SK-N-SH (cell line): ENCODE measurements at regions not wholly inside any gene's neighbourhood (a gene's known extent, or its start where the extent isn't known, plus 50 kb on each side); places are given as distances from the start of the nearest gene placed in this dataset.

Experiments used
- CTCF ChIA-PET: fragments of 300-600, 350-600 bp; formaldehyde crosslinking; extraction: SDS; loops from one replicate; lab custom pipeline; 2021; lab: Yijun Ruan, JAX
- POLR2A ChIA-PET: fragments of 350-600 bp; sonication (Branson Sonifier 250); formaldehyde crosslinking; extraction: SDS; loops from one replicate; lab custom pipeline; 2020; ENCODE audit warnings: antibody characterized with exemption, inconsistent platforms; lab: Yijun Ruan, JAX
- DNase-seq: peaks from one replicate; pipeline ENCODE4 v3.0.0; 2012
- H2AFZ ChIP-seq: fragments of 200-600 bp; sonication (generic); 2 replicates; pipeline ENCODE4 v1.8.1; 2016; ENCODE audit warnings: antibody characterized with exemption, mild to moderate bottlenecking, low read depth
- H3F3A ChIP-seq: fragments of 200-600 bp; sonication (generic); replicated peaks from 2 replicates; pipeline ENCODE3; 2016; ENCODE audit warnings: antibody characterized with exemption, mild to moderate bottlenecking; ENCODE audit not compliant: insufficient read depth
- H3K27ac ChIP-seq, 2 experiments: fragments of 200-500 bp in 1 of 2; fragments of 200-600 bp in 1 of 2; sonication (Bioruptor generic) in 1 of 2; sonication (generic), shearing (Covaris generic) in 1 of 2; 2 replicates each; pipeline versions ENCODE4 v1.5.1 to v1.6.1; 2014 to 2016; ENCODE audit warnings: low read depth in 2 of 2, inconsistent platforms in 1 of 2, low read length in 1 of 2, mild to moderate bottlenecking in 1 of 2, mixed read lengths in 1 of 2
- H3K27me3 ChIP-seq: fragments of 200-600 bp; sonication (generic), shearing (Covaris generic); 2 replicates; pipeline ENCODE4 v1.6.1; 2016; ENCODE audit warnings: mixed run types; ENCODE audit not compliant: insufficient read depth
- H3K36me3 ChIP-seq, 2 experiments: fragments of 200-500 bp in 1 of 2; fragments of 200-600 bp in 1 of 2; sonication (Bioruptor generic) in 1 of 2; sonication (generic) in 1 of 2; replicated peaks in 1 of 2; 2 replicates each; pipeline versions ENCODE3 to v1.5.1; 2014 to 2016; ENCODE audit warnings: low read length in 1 of 2, mild to moderate bottlenecking in 1 of 2; ENCODE audit not compliant: insufficient read depth in 2 of 2, control insufficient read depth in 1 of 2
- H3K4me1 ChIP-seq, 2 experiments: fragments of 200-500 bp in 1 of 2; fragments of 200-600 bp in 1 of 2; sonication (Bioruptor generic) in 1 of 2; sonication (generic), shearing (Covaris generic) in 1 of 2; 2 replicates each; pipeline versions ENCODE4 v1.5.1 to v1.6.1; 2014 to 2016; ENCODE audit warnings: low read depth in 1 of 2, low read length in 1 of 2, mixed run types in 1 of 2; ENCODE audit not compliant: insufficient read depth in 2 of 2, control insufficient read depth in 1 of 2
- H3K4me2 ChIP-seq: fragments of 200-600 bp; sonication (generic), shearing (Covaris generic); 2 replicates; pipeline ENCODE4 v1.6.1; 2017; ENCODE audit warnings: mixed run types
- H3K4me3 ChIP-seq, 2 experiments: fragments of 200-500 bp in 1 of 2; fragments of 200-600 bp in 1 of 2; sonication (Bioruptor generic) in 1 of 2; sonication (generic), shearing (Covaris generic) in 1 of 2; 2 replicates each; pipeline versions ENCODE4 v1.5.1 to v1.8.1; 2014 to 2016; ENCODE audit warnings: low read depth in 2 of 2, inconsistent platforms in 1 of 2, low read length in 1 of 2, mild to moderate bottlenecking in 1 of 2, mixed read lengths in 1 of 2, moderate library complexity in 1 of 2
- H3K79me2 ChIP-seq: fragments of 200-600 bp; sonication (generic); 2 replicates; pipeline ENCODE4 v1.8.1; 2017; ENCODE audit warnings: mild to moderate bottlenecking; ENCODE audit not compliant: insufficient read depth
- H3K9ac ChIP-seq: fragments of 200-600 bp; sonication (generic); 2 replicates; pipeline ENCODE4 v1.6.1; 2017; ENCODE audit warnings: mixed run types
- H3K9me2 ChIP-seq: fragments of 200-600 bp; sonication (generic); 2 replicates; pipeline ENCODE4 v1.6.1; 2017; ENCODE audit warnings: mixed run types
- H3K9me3 ChIP-seq: fragments of 200-600 bp; sonication (generic); 2 replicates; pipeline ENCODE4 v1.6.1; 2017; ENCODE audit warnings: mixed run types, mild to moderate bottlenecking, moderate library complexity
- H4K20me1 ChIP-seq: fragments of 200-600 bp; sonication (generic); 2 replicates; pipeline ENCODE4 v1.6.1; 2017; ENCODE audit warnings: mild to moderate bottlenecking, mixed run types; ENCODE audit not compliant: insufficient read depth
- CTCF ChIP-seq: fragments of 200-600 bp; sonication (generic); IDR thresholded peaks from 2 replicates; pipeline ENCODE4 v1.6.1; 2017; ENCODE audit warnings: antibody characterized with exemption, mild to moderate bottlenecking, moderate library complexity
- FOXJ3 ChIP-seq: sonication (generic); formaldehyde crosslinking; IDR thresholded peaks from 2 replicates; pipeline ENCODE4 v1.5.1; 2020; ENCODE audit warnings: mild to moderate bottlenecking, missing genetic modification reagents
- GATA2 ChIP-seq: sonication (generic); formaldehyde crosslinking; IDR thresholded peaks from 2 replicates; pipeline ENCODE4 v1.5.0; 2020; ENCODE audit warnings: mild to moderate bottlenecking, missing genetic modification reagents
- JUND ChIP-seq: IDR thresholded peaks from 2 replicates; pipeline ENCODE4 v1.4.0; 2012
- MEF2A ChIP-seq: IDR thresholded peaks from 2 replicates; pipeline ENCODE4 v1.4.0; 2012; ENCODE audit warnings: low read depth, borderline replicate concordance
- POLR2AphosphoS5 ChIP-seq: IDR thresholded peaks from 2 replicates; pipeline ENCODE4 v1.6.1; 2012; ENCODE audit warnings: low read depth, low read length
- RFX5 ChIP-seq: IDR thresholded peaks from 2 replicates; pipeline ENCODE4 v1.6.1; 2012; ENCODE audit warnings: mild to moderate bottlenecking, improper control_type of control experiment, low read length
- SMC3 ChIP-seq: IDR thresholded peaks from 2 replicates; pipeline ENCODE4 v1.6.1; 2012; ENCODE audit warnings: low read depth, low read length, improper control_type of control experiment
- YY1 ChIP-seq: IDR thresholded peaks from 2 replicates; pipeline ENCODE4 v1.4.0; 2012; ENCODE audit warnings: low read depth, mild to moderate bottlenecking
- WGBS: methylation state at CpG from one replicate; pipeline ENCODE4 v1.1.6; 2017; ENCODE audit warnings: low lambda C conversion rate; 5-methylcytosine and 5-hydroxymethylcytosine counted together
- TF ChIP-seq, protein P1 (sequence below): IDR thresholded peaks from 2 replicates; pipeline ENCODE4 v1.4.0; 2012; ENCODE audit warnings: low read depth

DNA sequence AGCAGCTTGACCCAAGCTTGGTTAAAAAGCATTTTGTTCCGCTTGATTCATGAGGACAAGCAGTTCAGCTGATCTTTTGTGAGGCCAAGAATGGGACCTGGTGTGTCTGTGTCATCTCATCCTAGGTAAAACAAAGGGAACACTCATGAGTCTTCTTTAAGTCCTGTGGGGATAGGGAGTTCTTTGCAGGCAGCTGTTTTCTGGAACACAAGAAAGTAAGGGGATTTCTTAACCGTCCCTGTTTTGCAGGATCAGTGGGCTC, 134.5 kb upstream of the TMTC4 start:
- ChIA-PET CTCF (interaction anchor here (1.2 kb wide), 1 partner anchor 86 kb away, joined by 3 read pairs; no protein-coding TSS in a partner anchor), POLR2A (no interaction called here)
- Histone ChIP-seq H3K27ac (no peak overlapping the region), H3F3A (no peaks in the 10 kb centered on the region), H3K9me3 (no peaks in the 10 kb centered on the region), H2AFZ (no peak overlapping the region), H4K20me1 (no peaks in the 10 kb centered on the region), H3K4me3 (no peak overlapping the region), H3K4me1 (no peaks in the 10 kb centered on the region), H3K4me2 (no peak overlapping the region), H3K79me2 (no peaks in the 10 kb centered on the region), H3K9ac (no peak overlapping the region), H3K27me3 (no peaks in the 10 kb centered on the region; the same call in 1 of the 2 replicates), H3K36me3 (no peaks in the 10 kb centered on the region), H3K9me2 (no peaks in the 10 kb centered on the region)
- TF ChIP-seq RFX5: no peak
- no peak for TF ChIP-seq YY1
- TF ChIP-seq FOXJ3 (CRISPR knock-in tag): no peak
- TF ChIP-seq CTCF: no peak
- TF ChIP-seq MEF2A: no peak
- TF ChIP-seq POLR2AphosphoS5: no peak
- TF ChIP-seq, protein P1, sequence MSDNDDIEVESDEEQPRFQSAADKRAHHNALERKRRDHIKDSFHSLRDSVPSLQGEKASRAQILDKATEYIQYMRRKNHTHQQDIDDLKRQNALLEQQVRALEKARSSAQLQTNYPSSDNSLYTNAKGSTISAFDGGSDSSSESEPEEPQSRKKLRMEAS: no peak
- TF ChIP-seq JUND: no peak
- DNase-seq: no peak
- WGBS: 39% methylated on average over 2 of the region's 2 CpGs

- H3F3A ChIP-seq: no peaks in the 10 kb centered on the region
- H3K79me2 ChIP-seq: no peaks in the 10 kb centered on the region
- no peak overlapping the region for H3K27ac ChIP-seq
- ChIA-PET CTCF (interaction anchor here (1.1 to 1.2 kb wide), 2 partner anchors 57 to 86 kb away, joined by 3 read pairs; no protein-coding TSS in a partner anchor), POLR2A (no interaction called here)
- TF ChIP-seq SMC3: no peak
- TF ChIP-seq GATA2 (CRISPR knock-in tag): no peak
- TF ChIP-seq YY1: no peak
- TF ChIP-seq CTCF: no peak
- H4K20me1 ChIP-seq: no peaks in the 10 kb centered on the region
- no peak overlapping the region for H3K9ac ChIP-seq
- H2AFZ ChIP-seq: no peak overlapping the region
- no peaks in the 10 kb centered on the region for H3K4me1 ChIP-seq
- H3K4me2 ChIP-seq: no peak overlapping the region
- no peak for DNase-seq
- no peak overlapping the region for H3K4me3 ChIP-seq
- H3K9me2 ChIP-seq: no peaks in the 10 kb centered on the region
- no peaks in the 10 kb centered on the region for H3K36me3 ChIP-seq
- no peaks in the 10 kb centered on the region; the same call in 1 of the 2 replicates for H3K27me3 ChIP-seq
- H3K9me3 ChIP-seq: no peaks in the 10 kb centered on the region
- WGBS: 40% methylated on average over 8 of the region's 8 CpGs
Observed at GRCh38 chr13:100808330-100809128, 133.9 kb upstream of the TMTC4 start.
